Testis (tissue), 2 donors: ENCODE measurements at regions not wholly inside any gene's neighbourhood (a gene's known extent, or its start where the extent isn't known, plus 50 kb on each side); places are given as distances from the start of the nearest gene placed in this dataset.

Experiments
- DNase-seq: peaks from one replicate; pipeline ENCODE4 v3.0.0-alpha.2; 2019
- H3K27ac ChIP-seq, 2 donors: fragments of 200-600 bp; sonication (generic); one replicate each; pipeline ENCODE4 v1.5.1; 2019
- H3K27me3 ChIP-seq: fragments of 200-600 bp; sonication (generic); one replicate; pipeline ENCODE4 v1.5.1; 2019
- H3K36me3 ChIP-seq: fragments of 200-600 bp; sonication (generic); one replicate; pipeline ENCODE4 v1.5.1; 2017; ENCODE audit warnings: low read depth; ENCODE audit errors: missing control alignments
- H3K4me1 ChIP-seq: fragments of 200-600 bp; sonication (generic); one replicate; pipeline ENCODE4 v1.5.1; 2019
- H3K4me3 ChIP-seq, 2 donors: fragments of 200-600 bp; sonication (generic); one replicate each; pipeline ENCODE4 v1.5.1; 2017 to 2019
- H3K9me3 ChIP-seq: fragments of 200-600 bp; sonication (generic); one replicate; pipeline ENCODE4 v1.5.1; 2017
- POLR2A ChIP-seq: fragments of 450-650 bp; IDR thresholded peaks from one replicate; pipeline ENCODE4 v1.6.1; 2017; ENCODE audit warnings: antibody characterized with exemption, mild to moderate bottlenecking, moderate library complexity
- WGBS, 2 donors: methylation state at CpG; one replicate each; pipeline ENCODE4 v1.1.5; 2018; 5-methylcytosine and 5-hydroxymethylcytosine counted together
- intact Hi-C: fragments of 100-400 bp; cut with DNase I; formaldehyde crosslinking; loops from one replicate; pipeline ENCODE4 v1.15.1; 2023; ENCODE audit warnings: low total_unique reads
- TF ChIP-seq, protein P1 (sequence below), 3 experiments: fragments of 450-650 bp in 2 of 3; fragments of 200-600 bp in 1 of 3; sonication (generic) in 1 of 3; IDR thresholded peaks; one replicate each; pipeline ENCODE4 v1.5.1; 2016 to 2019; ENCODE audit warnings: antibody characterized with exemption in 3 of 3, mild to moderate bottlenecking in 2 of 3, moderate library complexity in 1 of 3

- intact Hi-C loops, result no loop called here
- Histone ChIP-seq H3K4me1 (no peaks in the 10 kb centered on the region), H3K9me3 (no peaks in the 10 kb centered on the region), H3K27ac (no peak overlapping the region), H3K36me3 (no peaks in the 10 kb centered on the region), H3K4me3 (no peak overlapping the region), H3K27me3 (no peaks in the 10 kb centered on the region)
- no peak for DNase-seq
- TF ChIP-seq, protein P1, sequence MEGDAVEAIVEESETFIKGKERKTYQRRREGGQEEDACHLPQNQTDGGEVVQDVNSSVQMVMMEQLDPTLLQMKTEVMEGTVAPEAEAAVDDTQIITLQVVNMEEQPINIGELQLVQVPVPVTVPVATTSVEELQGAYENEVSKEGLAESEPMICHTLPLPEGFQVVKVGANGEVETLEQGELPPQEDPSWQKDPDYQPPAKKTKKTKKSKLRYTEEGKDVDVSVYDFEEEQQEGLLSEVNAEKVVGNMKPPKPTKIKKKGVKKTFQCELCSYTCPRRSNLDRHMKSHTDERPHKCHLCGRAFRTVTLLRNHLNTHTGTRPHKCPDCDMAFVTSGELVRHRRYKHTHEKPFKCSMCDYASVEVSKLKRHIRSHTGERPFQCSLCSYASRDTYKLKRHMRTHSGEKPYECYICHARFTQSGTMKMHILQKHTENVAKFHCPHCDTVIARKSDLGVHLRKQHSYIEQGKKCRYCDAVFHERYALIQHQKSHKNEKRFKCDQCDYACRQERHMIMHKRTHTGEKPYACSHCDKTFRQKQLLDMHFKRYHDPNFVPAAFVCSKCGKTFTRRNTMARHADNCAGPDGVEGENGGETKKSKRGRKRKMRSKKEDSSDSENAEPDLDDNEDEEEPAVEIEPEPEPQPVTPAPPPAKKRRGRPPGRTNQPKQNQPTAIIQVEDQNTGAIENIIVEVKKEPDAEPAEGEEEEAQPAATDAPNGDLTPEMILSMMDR (IDR thresholded peaks at IDR 0.05), result no peak
- no peak for TF ChIP-seq POLR2A
- 80 to 83% methylated on average over 4 of the region's 4 CpGs for WGBS, 2 donors
These were observed 455.2 kb downstream of the LTN1 start for GRCh38 chr21:28537371-28538079.

DNA sequence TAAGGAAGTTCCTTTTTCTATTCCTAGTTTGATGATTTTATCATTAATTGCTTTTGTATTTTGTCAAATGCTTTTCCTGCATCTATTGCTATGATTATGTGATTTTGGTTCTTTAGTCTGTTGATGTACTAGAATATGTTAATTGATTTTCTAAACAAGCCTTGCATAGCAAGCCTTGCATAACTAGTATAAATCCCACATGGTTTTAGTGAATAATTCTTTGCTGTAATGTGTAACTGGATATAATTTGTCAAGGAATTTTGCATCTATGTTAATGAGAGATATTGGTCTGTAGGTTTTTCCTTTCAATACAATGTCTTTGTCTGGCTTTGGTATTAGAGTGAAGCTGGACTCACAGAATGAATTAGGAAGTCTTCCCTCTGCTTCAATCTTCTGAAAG, 460.2 kb downstream of the LTN1 start:
- no peaks in the 10 kb centered on the region for H3K27me3 ChIP-seq
- intact Hi-C loops, result no loop called here
- no peak for DNase-seq
- no peaks in the 10 kb centered on the region for H3K9me3 ChIP-seq
- TF ChIP-seq, protein P1 (IDR thresholded peaks at IDR 0.05), result no peak
- TF ChIP-seq POLR2A, result no peak
- no peaks in the 10 kb centered on the region for H3K4me1 ChIP-seq
- no peak overlapping the region for H3K4me3 ChIP-seq
- no peak overlapping the region for H3K27ac ChIP-seq
- no peaks in the 10 kb centered on the region for H3K36me3 ChIP-seq

- no peak overlapping the region for H3K27ac ChIP-seq
These were observed 469.3 kb downstream of the LTN1 start for GRCh38 chr21:28523367-28523766.

GRCh38 chr21:28522014-28522799, 470.5 kb downstream of the LTN1 start:
- Histone ChIP-seq H3K27me3 (no peaks in the 10 kb centered on the region), H3K27ac (no peak overlapping the region), H3K4me3 (no peak overlapping the region), H3K9me3 (no peaks in the 10 kb centered on the region), H3K36me3 (no peaks in the 10 kb centered on the region), H3K4me1 (no peaks in the 10 kb centered on the region)
- DNase-seq, result peak; percentile 14
- 24 to 28% methylated on average over 9 of the region's 9 CpGs for WGBS, 2 donors
- intact Hi-C loops, result no loop called here
- TF ChIP-seq, protein P1 (IDR thresholded peaks at IDR 0.05), result no peak
- TF ChIP-seq POLR2A, result no peak

More at GRCh38 chr21:28523367-28523766, 469.3 kb downstream of the LTN1 start:
- H3K4me1 ChIP-seq, result no peaks in the 10 kb centered on the region
- H3K27me3 ChIP-seq, result no peaks in the 10 kb centered on the region
- no peak for TF ChIP-seq POLR2A
- TF ChIP-seq, protein P1 (IDR thresholded peaks at IDR 0.05), result no peak
- WGBS, 2 donors, result 76 to 82% methylated on average over 2 of the region's 2 CpGs
- no peaks in the 10 kb centered on the region for H3K36me3 ChIP-seq
- H3K9me3 ChIP-seq, result no peaks in the 10 kb centered on the region
- DNase-seq, result no peak
- no peak overlapping the region for H3K4me3 ChIP-seq
- intact Hi-C loops, result no loop called here
